ENCODE measurements at regions not wholly inside any gene's neighbourhood (a gene's known extent, or its start where the extent isn't known, plus 50 kb on each side); places are given as distances from the start of the nearest gene placed in this dataset.

DNA sequence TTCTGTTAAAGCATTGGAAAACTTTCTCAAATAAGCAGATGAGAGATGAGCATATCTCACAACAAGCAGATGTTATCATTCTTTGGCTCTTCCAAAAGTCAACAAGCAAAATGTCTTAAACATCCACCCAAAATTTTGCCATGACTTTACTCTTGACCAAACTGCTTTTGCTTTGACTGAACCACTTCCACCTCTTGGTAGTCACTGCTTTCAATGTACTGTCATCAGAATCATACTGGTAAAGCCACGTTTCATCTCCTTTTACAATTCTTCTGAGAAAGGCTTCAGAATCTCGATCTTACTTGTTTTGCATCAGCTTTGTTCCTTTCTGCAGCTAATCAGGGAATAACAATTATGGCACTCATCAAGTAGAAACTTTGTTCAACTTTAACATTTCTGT, 498.5 kb upstream of the GJE1 start:
- TF ChIP-seq POLR2A (IDR thresholded peaks at IDR 0.05) (no peak), CTCF (IDR thresholded peaks at IDR 0.05) (no peak)

All from Peyer's patch (tissue), 4 donors.